Sigmoid colon (tissue), 4 donors: ENCODE measurements at regions not wholly inside any gene's neighbourhood (a gene's known extent, or its start where the extent isn't known, plus 50 kb on each side); places are given as distances from the start of the nearest gene placed in this dataset.

ENCODE experiments used
- EP300 ChIP-seq, 4 donors: sonication (generic); formaldehyde crosslinking; IDR thresholded peaks; one replicate each; pipeline ENCODE4 v1.6.1; 2017; ENCODE audit warnings: antibody characterized with exemption in 4 of 4
- TF ChIP-seq, protein P1 (sequence below), 4 experiments: fragments of 450-650 bp in 3 of 4; fragments of 200-600 bp in 1 of 4; IDR thresholded peaks; one replicate each; pipeline ENCODE4 v1.5.1; 2016 to 2019; ENCODE audit warnings: antibody characterized with exemption in 4 of 4, mild to moderate bottlenecking in 3 of 4, moderate library complexity in 2 of 4

DNA sequence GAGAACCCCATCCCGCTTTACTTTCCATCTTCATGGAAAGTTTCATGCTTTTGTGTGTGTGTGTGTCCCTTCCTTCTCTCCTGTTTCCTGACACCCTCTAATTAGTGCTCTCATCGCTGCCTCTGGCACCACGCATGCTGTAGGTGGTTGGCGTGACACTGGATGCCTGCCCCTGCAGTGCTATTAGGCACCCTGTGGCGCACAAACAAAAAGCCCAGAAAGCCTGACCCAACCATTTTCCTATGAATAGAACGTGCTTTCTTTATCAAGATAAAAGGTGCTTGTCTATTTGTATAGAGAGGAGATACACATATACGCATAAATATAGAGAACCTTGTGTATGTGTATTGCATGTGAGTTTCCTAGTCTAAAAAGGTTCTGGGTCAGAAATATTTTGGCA lies 120.8 kb upstream of the CDCA7L start:
- TF ChIP-seq, protein P1, sequence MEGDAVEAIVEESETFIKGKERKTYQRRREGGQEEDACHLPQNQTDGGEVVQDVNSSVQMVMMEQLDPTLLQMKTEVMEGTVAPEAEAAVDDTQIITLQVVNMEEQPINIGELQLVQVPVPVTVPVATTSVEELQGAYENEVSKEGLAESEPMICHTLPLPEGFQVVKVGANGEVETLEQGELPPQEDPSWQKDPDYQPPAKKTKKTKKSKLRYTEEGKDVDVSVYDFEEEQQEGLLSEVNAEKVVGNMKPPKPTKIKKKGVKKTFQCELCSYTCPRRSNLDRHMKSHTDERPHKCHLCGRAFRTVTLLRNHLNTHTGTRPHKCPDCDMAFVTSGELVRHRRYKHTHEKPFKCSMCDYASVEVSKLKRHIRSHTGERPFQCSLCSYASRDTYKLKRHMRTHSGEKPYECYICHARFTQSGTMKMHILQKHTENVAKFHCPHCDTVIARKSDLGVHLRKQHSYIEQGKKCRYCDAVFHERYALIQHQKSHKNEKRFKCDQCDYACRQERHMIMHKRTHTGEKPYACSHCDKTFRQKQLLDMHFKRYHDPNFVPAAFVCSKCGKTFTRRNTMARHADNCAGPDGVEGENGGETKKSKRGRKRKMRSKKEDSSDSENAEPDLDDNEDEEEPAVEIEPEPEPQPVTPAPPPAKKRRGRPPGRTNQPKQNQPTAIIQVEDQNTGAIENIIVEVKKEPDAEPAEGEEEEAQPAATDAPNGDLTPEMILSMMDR (IDR thresholded peaks at IDR 0.05): no peak
- no peak for TF ChIP-seq EP300 (IDR thresholded peaks at IDR 0.05)
